GM12878 (cell line): ENCODE measurements at regions not wholly inside any gene's neighbourhood (a gene's known extent, or its start where the extent isn't known, plus 50 kb on each side); places are given as distances from the start of the nearest gene placed in this dataset.

Experiments used
- EZH2 ChIP-seq: IDR thresholded peaks from 2 replicates; pipeline ENCODE4 v1.6.1; 2012; ENCODE audit warnings: low read depth, mild to moderate bottlenecking, control low read depth, inconsistent platforms, low read length, borderline replicate concordance; ENCODE audit not compliant: control insufficient read depth
- HCFC1 ChIP-seq: fragments of 150-350 bp; IDR thresholded peaks from 2 replicates; pipeline ENCODE4 v1.6.1; 2014; ENCODE audit warnings: low read length
- STAT3 ChIP-seq: IDR thresholded peaks from 2 replicates; pipeline ENCODE4 v1.6.1; 2011; ENCODE audit warnings: low read depth, low read length, improper control_type of control experiment
- TCF12 ChIP-seq: IDR thresholded peaks from 2 replicates; pipeline ENCODE4 v1.6.1; 2011; ENCODE audit warnings: low read depth, mild to moderate bottlenecking, low read length

DNA sequence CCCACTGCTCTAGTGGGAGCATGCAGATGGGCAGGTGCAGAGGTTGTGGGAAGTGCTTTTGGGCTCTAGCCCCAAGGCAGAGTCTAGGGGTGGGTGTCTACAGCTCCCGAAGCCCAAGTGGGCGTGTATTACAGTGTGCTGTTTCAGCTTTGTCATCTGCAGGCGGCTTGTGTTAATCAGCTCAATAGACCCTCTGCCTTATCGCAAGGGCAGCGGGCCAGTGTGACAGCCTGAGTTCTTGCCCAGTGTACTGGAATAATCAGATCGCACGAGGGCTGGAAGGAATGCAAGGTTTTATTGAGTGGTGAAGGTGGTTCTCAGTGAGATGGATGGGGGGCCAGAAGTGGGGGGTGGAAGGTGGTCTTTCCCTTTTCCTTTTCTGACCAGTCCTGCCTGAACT, 529.4 kb upstream of the AMOT start:
- TF ChIP-seq EZH2, result no peak
- TF ChIP-seq STAT3, result no peak
- no peak for TF ChIP-seq HCFC1
- no peak for TF ChIP-seq TCF12
